ENCODE measurements at regions not wholly inside any gene's neighbourhood (a gene's known extent, or its start where the extent isn't known, plus 50 kb on each side); places are given as distances from the start of the nearest gene placed in this dataset.

GRCh38 chr7:101747879-101748345 lies 69.5 kb upstream of the CUX1 start:
- no peak for DNase-seq (ENCODE audit: low spot score)
- WGBS, result 67% methylated on average over 15 of the region's 15 CpGs
- Histone ChIP-seq H3K9ac (ENCODE audit: low read depth in 1 of 2, low read length in 2 of 2) (no peak overlapping the region), H3K27ac (ENCODE audit: low read depth in 1 of 2, low read length in 2 of 2) (no peak overlapping the region), H3K9me3 (ENCODE audit: control insufficient read depth in 4 of 4, low read length in 3 of 4) (no peaks in the 10 kb centered on the region), H3K27me3 (ENCODE audit: control insufficient read depth in 4 of 4, insufficient read depth in 4 of 4, low read length in 3 of 4) (no peaks in the 10 kb centered on the region), H3K4me1 (ENCODE audit: control insufficient read depth in 4 of 4, insufficient read depth in 4 of 4, low read length in 3 of 4) (peaks cover 3 to 6% (median 4%) of the 10 kb centered on the region in 4 donors), H3K4me3 (ENCODE audit: low read depth in 1 of 3, low read length in 3 of 3) (no peak overlapping the region), H3K36me3 (ENCODE audit: control insufficient read depth in 4 of 4, insufficient read depth in 3 of 4, low read depth in 1 of 4, low read length in 3 of 4) (no peaks in the 10 kb centered on the region)
- TF ChIP-seq TAF1 (conservative IDR thresholded peaks at IDR 0.05) (no peak), FOXA1 (IDR thresholded peaks at IDR 0.05) (no peak), GABPA (IDR thresholded peaks at IDR 0.05 in 1 of 2, conservative IDR thresholded peaks at IDR 0.05 in 1 of 2) (no peak), SP1 (IDR thresholded peaks at IDR 0.05) (no peak), HNF4A (conservative IDR thresholded peaks at IDR 0.05) (no peak), ZBTB33 (IDR thresholded peaks at IDR 0.05) (no peak), EGR1 (IDR thresholded peaks at IDR 0.05; ENCODE audit: low read depth in 2 of 2) (no peak), RXRA (IDR thresholded peaks at IDR 0.05) (no peak), REST (IDR thresholded peaks at IDR 0.05) (no peak), FOXA2 (IDR thresholded peaks at IDR 0.05) (no peak), YY1 (IDR thresholded peaks at IDR 0.05) (no peak), NR2F2 (IDR thresholded peaks at IDR 0.05) (no peak)
- TF ChIP-seq, protein P1, sequence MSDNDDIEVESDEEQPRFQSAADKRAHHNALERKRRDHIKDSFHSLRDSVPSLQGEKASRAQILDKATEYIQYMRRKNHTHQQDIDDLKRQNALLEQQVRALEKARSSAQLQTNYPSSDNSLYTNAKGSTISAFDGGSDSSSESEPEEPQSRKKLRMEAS (IDR thresholded peaks at IDR 0.05), result no peak
- TF ChIP-seq, protein P2, sequence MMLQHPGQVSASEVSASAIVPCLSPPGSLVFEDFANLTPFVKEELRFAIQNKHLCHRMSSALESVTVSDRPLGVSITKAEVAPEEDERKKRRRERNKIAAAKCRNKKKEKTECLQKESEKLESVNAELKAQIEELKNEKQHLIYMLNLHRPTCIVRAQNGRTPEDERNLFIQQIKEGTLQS (IDR thresholded peaks at IDR 0.05), result no peak

GRCh38 chr7:101749891-101750290 lies 67.5 kb upstream of the CUX1 start:
- WGBS, result 91% methylated on average over 3 of the region's 3 CpGs
- no peaks in the 10 kb centered on the region for H3K27me3 ChIP-seq (ENCODE audit: control insufficient read depth in 4 of 4, insufficient read depth in 4 of 4, low read length in 3 of 4)
- no peaks in the 10 kb centered on the region for H3K9me3 ChIP-seq (ENCODE audit: control insufficient read depth in 4 of 4, low read length in 3 of 4)
- no peak overlapping the region for H3K27ac ChIP-seq (ENCODE audit: low read depth in 1 of 2, low read length in 2 of 2)
- no peaks in the 10 kb centered on the region for H3K36me3 ChIP-seq (ENCODE audit: control insufficient read depth in 4 of 4, insufficient read depth in 3 of 4, low read depth in 1 of 4, low read length in 3 of 4)
- TF ChIP-seq FOXA2 (IDR thresholded peaks at IDR 0.05), result no peak
- peaks cover 0 to 8% (median 2%) of the 10 kb centered on the region in 4 donors for H3K4me1 ChIP-seq (ENCODE audit: control insufficient read depth in 4 of 4, insufficient read depth in 4 of 4, low read length in 3 of 4)
- H3K4me3 ChIP-seq (ENCODE audit: low read depth in 1 of 3, low read length in 3 of 3), result no peak overlapping the region
- no peak overlapping the region for H3K9ac ChIP-seq (ENCODE audit: low read depth in 1 of 2, low read length in 2 of 2)
- DNase-seq (ENCODE audit: low spot score), result no peak

Measured in liver (tissue), 7 donors.